Lower leg skin (tissue), 3 donors: ENCODE measurements at regions not wholly inside any gene's neighbourhood (a gene's known extent, or its start where the extent isn't known, plus 50 kb on each side); places are given as distances from the start of the nearest gene placed in this dataset.

Source experiments
- POLR2A ChIP-seq, 2 donors: fragments of 450-650 bp; IDR thresholded peaks; one replicate each; pipeline ENCODE4 v1.6.1; 2016 to 2017; ENCODE audit warnings: antibody characterized with exemption in 2 of 2, mild to moderate bottlenecking in 1 of 2, moderate library complexity in 1 of 2
- TF ChIP-seq, protein P1 (sequence below), 3 donors: fragments of 450-650 bp; IDR thresholded peaks; one replicate each; pipeline ENCODE4 v1.5.1; 2016; ENCODE audit warnings: antibody characterized with exemption in 3 of 3, mild to moderate bottlenecking in 3 of 3, moderate library complexity in 2 of 3

DNA sequence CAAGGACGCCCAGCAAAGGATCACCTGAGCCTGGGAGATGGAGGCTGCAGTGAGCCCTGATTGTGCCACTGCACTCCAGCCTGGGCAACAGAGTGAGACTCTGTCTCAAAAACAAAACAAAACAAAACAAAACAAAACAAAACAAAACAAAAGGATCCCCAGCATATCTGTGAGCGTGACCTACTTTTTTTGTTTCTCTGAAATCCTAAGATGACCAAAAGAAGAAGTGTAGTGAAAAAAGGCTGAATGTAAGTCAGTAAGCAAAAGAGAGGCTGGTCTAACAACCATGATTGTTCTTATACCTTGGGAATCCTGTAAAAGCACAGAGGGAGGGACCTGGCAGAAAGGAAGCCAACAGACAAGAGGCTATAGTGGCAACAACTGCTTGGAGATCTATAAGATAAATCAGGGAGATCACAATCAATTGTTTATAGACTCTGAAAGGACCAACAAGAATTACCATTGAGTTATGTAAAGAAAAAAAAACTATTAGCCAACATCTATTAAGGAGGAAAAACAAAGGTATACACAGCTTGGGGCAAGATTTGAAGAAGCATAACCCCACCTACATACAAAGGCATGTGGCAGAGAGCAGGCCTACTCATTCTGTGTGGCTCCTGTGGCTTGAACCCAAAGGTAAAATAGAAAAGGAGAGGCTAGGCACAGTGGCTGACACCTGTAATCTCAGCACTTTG is 255.2 kb upstream of the KLF14 start:
- TF ChIP-seq, protein P1, sequence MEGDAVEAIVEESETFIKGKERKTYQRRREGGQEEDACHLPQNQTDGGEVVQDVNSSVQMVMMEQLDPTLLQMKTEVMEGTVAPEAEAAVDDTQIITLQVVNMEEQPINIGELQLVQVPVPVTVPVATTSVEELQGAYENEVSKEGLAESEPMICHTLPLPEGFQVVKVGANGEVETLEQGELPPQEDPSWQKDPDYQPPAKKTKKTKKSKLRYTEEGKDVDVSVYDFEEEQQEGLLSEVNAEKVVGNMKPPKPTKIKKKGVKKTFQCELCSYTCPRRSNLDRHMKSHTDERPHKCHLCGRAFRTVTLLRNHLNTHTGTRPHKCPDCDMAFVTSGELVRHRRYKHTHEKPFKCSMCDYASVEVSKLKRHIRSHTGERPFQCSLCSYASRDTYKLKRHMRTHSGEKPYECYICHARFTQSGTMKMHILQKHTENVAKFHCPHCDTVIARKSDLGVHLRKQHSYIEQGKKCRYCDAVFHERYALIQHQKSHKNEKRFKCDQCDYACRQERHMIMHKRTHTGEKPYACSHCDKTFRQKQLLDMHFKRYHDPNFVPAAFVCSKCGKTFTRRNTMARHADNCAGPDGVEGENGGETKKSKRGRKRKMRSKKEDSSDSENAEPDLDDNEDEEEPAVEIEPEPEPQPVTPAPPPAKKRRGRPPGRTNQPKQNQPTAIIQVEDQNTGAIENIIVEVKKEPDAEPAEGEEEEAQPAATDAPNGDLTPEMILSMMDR (IDR thresholded peaks at IDR 0.05), result no peak
- TF ChIP-seq POLR2A (IDR thresholded peaks at IDR 0.05), result no peak
